HL-60/S4 (cell line): ENCODE measurements at regions not wholly inside any gene's neighbourhood (a gene's known extent, or its start where the extent isn't known, plus 50 kb on each side); places are given as distances from the start of the nearest gene placed in this dataset.
"Not testable (repeated sequence)": the region's sequence is repeated elsewhere in the genome, so short reads cannot be mapped to it uniquely, and the experiment has no call there.

Source experiments
- in situ Hi-C: fragments of 300-500 bp; cut with MboI; formaldehyde crosslinking; loops from 2 replicates; pipeline ENCODE4 v1.14.3; 2022; ENCODE audit warnings: low sequenced_read_pairs

DNA sequence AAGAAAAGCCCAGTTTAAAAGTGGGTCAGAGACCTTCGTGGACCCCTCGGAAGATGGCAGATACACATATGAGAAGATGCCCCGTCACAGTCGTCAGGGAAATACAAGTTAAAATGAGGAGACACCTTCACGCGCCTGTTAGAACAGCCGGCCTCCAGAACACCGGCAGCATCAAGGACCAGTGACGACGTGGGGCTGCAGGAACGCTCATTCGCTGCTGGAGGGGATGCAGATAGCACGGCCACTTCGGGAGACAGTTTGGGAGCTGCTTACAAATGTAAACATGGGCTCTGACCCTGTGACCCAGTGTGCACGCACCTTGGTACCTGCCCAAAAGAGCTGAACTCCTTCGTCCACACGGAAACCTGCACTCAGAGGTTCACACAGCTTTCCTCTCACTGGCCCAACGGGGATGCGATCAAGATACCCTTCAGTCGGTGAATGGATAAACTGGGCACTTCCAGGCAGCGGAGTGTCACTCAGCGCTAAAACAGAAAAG is 83.7 kb upstream of the CTDP1 start:
- in situ Hi-C loops = no loop called here

DNA sequence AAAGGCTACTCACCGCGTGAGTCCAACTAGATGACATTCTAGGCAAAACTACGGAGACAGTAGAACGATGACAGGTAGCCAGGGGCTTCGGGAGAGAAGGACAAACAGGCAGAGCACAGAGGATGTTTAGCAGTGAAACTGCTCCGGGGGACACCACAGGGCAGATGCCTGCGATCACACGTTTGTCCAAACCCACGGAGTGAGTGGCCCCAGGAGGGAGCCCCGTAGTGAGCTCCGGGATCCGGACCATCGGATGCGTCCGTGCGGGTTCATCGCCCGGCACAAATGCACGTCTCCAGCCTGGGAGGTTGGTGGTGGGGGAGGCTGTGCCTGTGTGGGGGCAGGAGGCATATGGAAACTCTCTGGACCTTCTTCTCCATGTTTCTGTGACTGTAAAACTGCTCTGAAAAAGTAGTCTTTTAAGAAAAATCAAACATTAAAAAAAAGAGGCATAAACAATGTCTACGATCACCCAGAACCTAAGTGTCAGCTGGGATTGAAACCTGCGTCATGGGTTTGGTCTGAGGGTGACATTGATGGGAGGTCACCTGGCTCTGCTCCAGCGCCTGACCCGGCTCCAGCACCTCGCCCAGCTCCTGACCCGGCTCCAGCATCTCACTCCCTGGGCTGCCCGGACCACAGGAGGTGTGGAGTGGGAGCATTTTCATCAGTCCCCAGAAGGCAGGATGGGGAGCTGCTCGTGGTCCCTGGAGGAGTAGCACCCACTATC is 83.0 kb upstream of the CTDP1 start:
- in situ Hi-C loops = no loop called here

- in situ Hi-C loops = no loop called here
These were observed 82.3 kb upstream of the CTDP1 start for GRCh38 chr18:79597176-79597830.

DNA sequence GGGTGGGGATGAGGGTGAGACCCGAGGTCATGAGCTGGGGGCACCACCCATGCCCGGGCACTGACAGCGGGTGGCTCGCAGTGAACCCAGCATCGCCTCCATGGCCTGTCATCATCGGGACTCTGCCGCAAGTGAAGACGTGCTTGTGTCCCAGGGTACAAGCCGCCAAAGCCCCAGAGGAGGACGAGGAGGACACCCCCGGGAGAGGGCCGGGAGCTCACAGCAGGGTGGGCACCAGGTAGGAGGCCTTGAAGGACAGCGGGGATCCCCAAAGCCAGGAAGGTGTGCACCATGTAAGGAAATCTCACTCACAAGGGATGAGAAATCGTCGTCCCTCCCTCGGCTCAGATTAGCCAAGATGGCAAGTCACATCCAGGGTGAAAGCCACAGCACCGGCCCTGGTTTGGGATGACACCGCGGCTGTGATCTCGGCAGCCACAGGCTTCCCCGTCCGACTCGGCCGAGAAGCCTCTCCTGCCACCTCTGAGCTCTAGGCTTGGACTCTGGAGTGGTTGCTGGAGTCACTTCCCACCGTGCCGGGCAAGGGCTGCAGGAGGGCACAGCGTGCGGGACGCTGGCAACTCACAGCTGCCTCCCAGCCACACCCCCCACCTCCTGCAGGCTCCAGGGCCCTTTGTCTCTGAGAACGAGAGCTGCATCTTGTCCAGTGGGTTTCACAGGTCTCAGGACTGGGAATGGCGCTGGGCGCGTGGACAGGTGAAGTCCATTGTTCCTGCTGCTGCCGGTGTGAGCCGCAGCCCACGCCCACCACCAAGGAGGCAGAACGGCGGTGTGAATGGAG is 81.6 kb upstream of the CTDP1 start:
- in situ Hi-C loops = no loop called here

GRCh38 chr18:79598633-79599175 is 80.9 kb upstream of the CTDP1 start:
- in situ Hi-C loops = no loop called here

DNA sequence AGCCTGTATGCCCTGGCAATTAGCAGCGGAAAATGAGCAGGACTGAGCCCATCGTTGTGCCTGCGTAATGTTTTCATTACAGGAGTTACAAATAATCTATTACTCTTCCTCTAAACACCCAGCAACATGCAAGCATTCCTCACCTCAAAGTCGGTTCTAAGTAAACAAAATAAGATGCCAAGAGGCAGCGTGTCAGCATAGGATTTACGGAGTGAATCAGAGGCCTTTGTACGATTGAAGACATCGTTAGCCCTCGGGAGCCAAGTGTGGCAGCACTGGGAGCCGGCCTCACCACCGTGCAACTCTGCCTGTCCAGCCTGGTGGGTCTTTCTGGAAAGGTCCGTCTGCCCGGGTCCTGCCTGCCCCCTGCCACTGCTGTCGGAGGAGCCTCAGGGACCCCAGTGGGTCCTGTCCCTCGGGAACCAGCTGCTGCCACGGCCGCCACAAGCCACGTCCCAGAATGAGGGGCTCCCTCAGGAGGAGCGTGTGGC is 80.1 kb upstream of the CTDP1 start:
- in situ Hi-C loops = no loop called here

- in situ Hi-C loops = no loop called here
These were observed 79.5 kb upstream of the CTDP1 start for GRCh38 chr18:79600141-79600540.

- in situ Hi-C loops = no loop called here
These were observed 79.0 kb upstream of the CTDP1 start for GRCh38 chr18:79600596-79600995.

- in situ Hi-C loops = no loop called here
These were observed 78.4 kb upstream of the CTDP1 start for GRCh38 chr18:79601234-79601633.

DNA sequence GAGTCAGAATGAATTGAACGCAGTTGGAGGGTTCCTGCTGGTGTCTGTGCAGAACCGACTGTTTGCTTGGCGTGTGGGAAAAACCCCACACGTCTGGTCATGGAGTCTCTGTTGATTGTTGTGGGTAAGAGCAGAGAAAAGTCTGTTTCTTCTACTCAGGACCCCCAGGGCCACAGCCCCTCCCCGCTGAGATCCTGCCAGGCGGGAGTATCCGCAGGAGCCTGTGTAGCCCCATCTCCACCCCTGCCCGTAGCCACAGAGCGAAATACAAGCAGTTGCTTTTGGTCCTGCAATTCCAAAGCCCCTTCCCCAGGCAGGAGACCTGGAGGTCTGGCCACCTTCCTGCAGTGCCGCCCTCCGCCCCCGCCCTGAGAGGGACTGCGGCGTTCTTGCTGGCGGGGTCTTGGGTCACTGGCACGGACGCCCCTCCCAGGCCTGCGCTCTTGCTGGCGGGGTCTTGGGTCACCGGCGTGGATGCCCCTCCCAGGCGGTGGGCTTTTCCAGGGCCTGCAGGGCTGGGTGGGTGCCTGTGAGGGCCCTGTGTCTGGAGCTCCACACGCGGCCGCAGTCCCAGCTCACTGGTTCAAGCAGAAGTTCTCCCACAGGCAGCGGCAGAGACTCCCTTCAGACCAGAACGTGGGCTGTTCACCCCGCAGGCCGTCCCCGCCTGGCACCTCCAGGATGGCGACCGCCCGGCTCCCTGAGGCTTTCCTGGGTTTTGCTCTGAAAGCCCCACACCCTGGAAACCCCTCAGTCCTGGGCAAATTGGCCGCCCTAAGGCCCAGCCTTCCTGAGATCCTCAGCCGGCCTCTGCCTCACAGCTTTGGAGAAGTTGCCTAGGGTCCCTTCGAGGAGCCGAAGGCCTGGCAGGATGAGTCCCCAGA is 76.0 kb upstream of the CTDP1 start:
- in situ Hi-C loops = no loop called here

DNA sequence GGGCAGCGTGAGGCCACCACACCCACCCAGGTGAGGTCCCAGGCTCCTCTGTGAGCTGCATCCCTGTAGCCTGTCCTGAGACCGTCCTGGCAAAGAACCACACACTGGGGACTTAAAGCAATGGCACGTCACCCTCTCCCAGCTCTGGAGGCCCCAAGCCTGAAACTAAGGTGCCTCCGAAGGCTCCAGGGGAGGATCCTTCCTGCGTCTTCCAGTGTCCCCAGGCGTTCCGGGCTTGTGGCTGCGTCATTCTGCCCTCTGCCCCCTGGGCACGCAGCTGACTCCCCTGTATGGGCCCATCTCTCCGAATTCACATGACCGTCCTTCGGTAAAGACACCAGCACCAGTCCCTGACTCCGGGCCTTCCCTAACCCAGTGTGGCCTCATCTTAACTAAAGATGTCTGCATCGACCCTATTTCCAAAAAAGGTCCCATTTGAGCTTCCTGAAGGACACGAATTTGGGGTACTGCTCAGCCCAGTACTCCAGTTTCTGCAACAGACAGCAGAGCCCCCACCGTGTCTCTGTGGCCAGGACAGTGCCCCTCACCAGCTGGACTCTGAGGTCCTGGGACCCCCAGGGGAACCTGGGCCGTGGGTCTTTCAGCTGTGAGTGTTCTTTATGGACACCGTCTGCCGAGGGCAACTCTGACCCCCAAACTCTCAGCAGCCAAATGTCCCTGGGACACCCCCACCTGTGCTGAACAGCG is 75.2 kb upstream of the CTDP1 start:
- in situ Hi-C loops = no loop called here

GRCh38 chr18:79604913-79605880 is 74.4 kb upstream of the CTDP1 start:
- in situ Hi-C loops = no loop called here

GRCh38 chr18:79606071-79606470 is 73.5 kb upstream of the CTDP1 start:
- in situ Hi-C loops = not testable (repeated sequence)

- in situ Hi-C loops = no loop called here
These were observed 72.8 kb upstream of the CTDP1 start for GRCh38 chr18:79606621-79607331.

DNA sequence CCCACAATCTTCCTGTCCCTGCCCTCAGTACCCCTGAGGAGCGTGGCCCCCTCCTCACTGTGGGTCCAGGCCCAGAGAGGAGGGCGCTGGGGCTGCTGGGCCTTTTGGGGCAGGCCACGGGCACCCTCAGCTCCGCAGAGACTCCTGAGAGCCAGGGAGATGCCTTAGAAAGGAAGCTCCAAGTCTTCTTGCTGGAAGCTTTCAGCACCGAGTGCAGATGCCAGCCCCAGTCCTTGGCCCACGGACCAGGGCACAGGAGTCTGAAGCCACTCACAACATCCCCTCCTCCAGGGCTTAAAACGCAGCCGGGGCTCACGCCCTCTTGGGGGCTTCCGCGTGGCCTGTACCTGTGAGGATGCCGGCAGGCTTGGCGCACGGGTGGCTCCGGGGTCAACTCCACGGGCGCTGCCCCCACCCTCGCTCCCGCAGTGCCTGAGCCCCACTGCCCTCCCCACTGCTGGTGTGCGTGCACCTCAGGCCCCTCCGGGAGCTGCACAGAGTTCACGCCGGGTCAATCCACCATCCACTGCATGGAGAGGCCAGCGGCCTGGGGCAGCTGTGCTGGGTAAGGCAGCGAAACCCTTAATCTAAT is 72.1 kb upstream of the CTDP1 start:
- in situ Hi-C loops = no loop called here

DNA sequence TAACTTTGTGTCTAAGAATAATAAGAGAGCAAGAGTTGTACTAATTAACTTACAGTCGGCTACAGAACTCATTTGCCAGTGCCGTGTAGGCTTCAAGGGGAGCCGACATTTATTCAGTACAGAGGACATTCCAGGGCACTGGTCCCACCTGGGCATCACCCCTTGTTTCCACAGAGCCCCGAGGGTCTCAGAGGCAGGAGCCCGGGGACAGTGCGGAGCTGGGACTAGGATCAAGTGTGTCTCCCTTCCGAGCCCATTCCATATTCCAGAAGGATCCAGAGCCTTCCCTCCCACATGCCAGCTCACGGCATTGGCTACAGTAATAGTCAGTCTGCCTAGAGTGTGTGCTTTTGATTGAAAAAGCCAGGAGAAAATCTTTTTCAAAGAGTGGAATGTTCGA is 71.5 kb upstream of the CTDP1 start:
- in situ Hi-C loops = no loop called here

GRCh38 chr18:79608535-79608934 is 71.1 kb upstream of the CTDP1 start:
- in situ Hi-C loops = no loop called here
